Activated naive CD8-positive, alpha-beta T cell treated with anti-CD3 and anti-CD28 coated beads, Interleukin-2, amount 50 U/mL, for 24 hours (primary cell): ENCODE measurements at regions not wholly inside any gene's neighbourhood (a gene's known extent, or its start where the extent isn't known, plus 50 kb on each side); places are given as distances from the start of the nearest gene placed in this dataset.

Experiments used
- ATAC-seq: fragments of 150-1000 bp; cut with Tn5 transposase; one replicate; pipeline ENCODE4 v1.10.0; 2021
- DNase-seq: peaks from one replicate; pipeline ENCODE4 v3.0.0; 2021
- H3K27ac Mint-ChIP-seq: one replicate; pipeline ENCODE4 v1.8.0; 2021; ENCODE audit warnings: mild to moderate bottlenecking, mixed read lengths
- H3K27me3 Mint-ChIP-seq: one replicate; pipeline ENCODE4 v1.8.0; 2021; ENCODE audit warnings: mixed read lengths
- H3K36me3 Mint-ChIP-seq: one replicate; pipeline ENCODE4 v1.8.0; 2021; ENCODE audit warnings: low read depth, mixed read lengths
- H3K4me1 Mint-ChIP-seq: one replicate; pipeline ENCODE4 v1.8.0; 2021; ENCODE audit warnings: mixed read lengths
- H3K4me3 Mint-ChIP-seq: one replicate; pipeline ENCODE4 v1.8.0; 2021; ENCODE audit warnings: mild to moderate bottlenecking, moderate library complexity, mixed read lengths
- H3K9me3 Mint-ChIP-seq: one replicate; pipeline ENCODE4 v1.8.0; 2021; ENCODE audit warnings: mixed read lengths

DNA sequence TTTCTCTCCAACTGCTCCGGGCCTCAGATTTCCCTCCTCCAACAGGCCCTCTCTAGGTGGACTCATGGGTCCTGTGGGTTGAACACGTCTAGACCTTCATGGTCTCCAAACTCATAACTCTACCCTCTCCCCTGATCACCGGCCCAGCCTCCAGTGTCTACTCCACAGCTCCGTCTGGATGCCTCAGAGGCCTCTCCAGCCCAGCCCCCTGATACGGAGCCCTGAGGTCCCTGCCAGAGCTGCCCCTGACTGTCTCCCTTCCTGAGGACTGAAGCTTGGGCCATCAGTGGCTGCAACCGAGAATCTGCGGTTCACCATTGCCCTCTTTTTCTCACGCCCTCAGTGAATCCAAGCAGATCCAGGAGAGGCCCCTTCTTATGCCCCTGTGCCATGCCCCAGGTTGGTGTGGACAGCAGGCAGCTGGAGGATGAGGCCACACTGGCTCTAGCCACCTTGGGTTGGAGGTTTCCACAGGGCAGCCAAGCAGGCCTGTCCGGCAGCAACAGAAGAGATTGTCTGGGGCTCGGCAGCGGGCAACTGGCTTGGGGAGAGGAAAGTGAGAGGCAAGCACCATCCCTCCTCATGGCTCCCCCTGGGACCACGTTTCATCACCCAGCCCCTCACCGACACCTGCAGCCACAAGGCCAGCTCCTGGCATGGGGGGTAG is 104.6 kb upstream of the FGF3 start:
- Mint-ChIP-seq H3K27me3 (peaks cover 43% of the 10 kb centered on the region), H3K4me1 (peaks cover 6% of the 10 kb centered on the region), H3K27ac (no peak overlapping the region), H3K4me3 (no peak overlapping the region), H3K9me3 (no peaks in the 10 kb centered on the region), H3K36me3 (no peaks in the 10 kb centered on the region)
- ATAC-seq (no peak), DNase-seq (no peak)

DNA sequence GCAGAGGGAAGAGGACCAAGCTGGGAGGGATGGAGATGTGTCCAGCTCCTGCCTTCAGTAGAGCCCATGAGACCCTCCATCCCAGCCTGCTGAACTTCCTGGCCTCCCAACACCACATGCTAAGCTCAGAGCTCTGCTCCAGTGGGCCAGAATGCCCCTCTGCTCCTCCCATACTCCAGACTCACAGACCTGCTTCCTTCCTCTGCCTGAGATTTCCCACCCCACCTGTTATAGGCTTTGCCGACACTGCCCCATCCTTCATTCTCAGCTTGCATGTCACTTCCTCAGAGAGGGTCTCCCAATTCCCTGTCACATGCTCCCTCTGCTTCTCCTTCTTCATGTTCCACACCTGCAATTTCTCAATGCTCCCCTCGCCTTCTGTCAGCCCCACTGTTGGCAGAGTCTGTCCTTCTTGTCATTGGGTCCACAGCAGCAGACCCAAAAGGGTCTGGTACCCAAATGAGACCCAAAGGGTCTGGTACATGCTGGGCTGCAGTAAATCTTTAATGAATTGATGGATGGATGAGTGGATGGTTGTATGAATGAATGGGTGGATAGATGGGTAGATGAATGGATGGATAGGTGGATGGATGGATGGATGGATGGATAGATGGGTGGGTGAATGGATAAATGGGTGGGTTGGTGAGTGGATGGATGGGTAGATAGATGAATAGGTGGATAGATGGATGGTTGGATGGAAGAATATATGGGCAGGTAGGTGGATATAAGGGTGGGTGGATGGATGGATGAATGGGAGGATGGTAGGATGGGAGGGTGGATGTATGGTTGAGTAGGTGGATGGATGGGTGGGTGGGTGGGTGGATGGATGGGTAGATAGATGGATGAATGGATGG is 105.3 kb upstream of the FGF3 start:
- Mint-ChIP-seq H3K9me3 (no peaks in the 10 kb centered on the region), H3K4me1 (peaks cover 6% of the 10 kb centered on the region), H3K27me3 (peaks cover 39% of the 10 kb centered on the region), H3K27ac (no peak overlapping the region), H3K36me3 (no peaks in the 10 kb centered on the region), H3K4me3 (no peak overlapping the region)
- no peak for DNase-seq
- ATAC-seq = no peak

DNA sequence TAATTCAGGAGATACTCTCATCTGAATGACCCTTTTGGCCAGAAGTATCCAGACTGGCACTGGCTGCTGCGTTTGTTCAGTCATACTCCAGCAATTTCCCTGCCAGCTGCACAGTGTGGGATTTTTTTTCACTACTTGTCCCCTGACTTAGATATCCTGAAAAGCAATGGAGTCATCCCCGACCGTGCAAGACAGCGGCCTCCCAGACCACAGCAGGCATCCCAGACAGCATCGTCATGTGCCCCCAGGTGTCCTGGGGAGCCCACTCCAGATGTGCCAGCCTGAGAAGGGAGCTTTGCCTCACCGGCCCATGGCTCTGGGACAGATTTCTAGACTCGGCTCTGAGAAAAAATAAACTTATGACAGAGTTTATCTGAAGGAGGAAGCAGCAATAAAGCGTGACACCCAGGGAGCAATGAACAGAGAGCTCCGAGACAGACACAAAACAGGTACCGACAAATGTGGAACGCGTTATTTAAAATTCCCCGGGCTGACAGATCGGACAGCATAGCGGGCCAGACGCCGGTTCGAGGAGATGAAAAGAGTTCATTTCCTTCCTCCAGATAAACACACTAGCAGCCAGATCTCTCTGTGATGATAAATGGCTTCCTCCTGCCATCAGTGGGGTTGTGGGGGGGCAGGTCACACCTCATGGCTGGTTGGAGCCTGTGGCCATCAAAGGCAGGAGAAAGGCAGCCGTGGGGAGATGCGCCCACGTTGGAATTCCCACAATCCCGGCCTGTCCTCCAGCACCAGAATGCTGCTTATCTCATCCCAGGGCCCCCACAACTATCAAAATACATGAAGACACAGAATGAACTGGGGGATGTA is 106.4 kb upstream of the FGF3 start:
- Mint-ChIP-seq H3K4me1 (peaks cover 6% of the 10 kb centered on the region), H3K36me3 (no peaks in the 10 kb centered on the region), H3K4me3 (no peak overlapping the region), H3K27ac (no peak overlapping the region), H3K27me3 (peaks cover 43% of the 10 kb centered on the region), H3K9me3 (no peaks in the 10 kb centered on the region)
- no peak for ATAC-seq
- DNase-seq = no peak

DNA sequence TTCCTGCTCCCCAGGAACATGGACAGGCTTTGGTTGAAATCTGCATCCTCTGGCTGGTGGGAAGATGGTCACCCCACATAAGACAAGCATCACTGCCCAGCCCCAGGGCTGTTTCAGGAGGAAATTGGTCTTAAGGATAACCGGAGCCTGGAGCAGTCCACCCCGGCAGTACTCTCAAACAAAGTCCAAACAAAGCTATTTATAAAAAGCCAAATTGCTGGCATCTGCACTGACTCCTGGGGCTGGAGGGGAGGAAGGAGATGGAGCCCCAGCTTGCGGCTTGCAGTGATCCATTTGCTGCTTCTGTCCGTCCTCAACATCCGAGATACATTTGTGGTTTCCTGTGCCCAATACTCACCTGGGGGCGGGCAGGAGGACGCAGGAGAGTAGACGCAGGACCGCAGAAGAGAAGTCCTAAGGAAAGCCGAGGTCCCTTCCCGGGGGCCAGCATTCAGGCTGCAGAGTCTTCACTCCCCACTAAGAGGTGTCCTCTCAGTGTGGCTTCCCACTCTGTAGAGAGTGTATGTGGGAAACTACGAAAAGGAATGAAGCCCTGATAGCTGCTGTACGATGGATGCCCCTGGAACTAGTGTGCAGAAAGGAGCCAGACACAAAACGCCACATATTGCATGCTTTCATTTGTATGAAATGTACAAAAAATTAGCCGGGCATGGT is 107.3 kb upstream of the FGF3 start:
- H3K9me3 Mint-ChIP-seq = no peaks in the 10 kb centered on the region
- no peaks in the 10 kb centered on the region for H3K36me3 Mint-ChIP-seq
- H3K27me3 Mint-ChIP-seq = peaks cover 45% of the 10 kb centered on the region
- DNase-seq (no peak), ATAC-seq (no peak)
- peaks cover 6% of the 10 kb centered on the region for H3K4me1 Mint-ChIP-seq
- H3K27ac Mint-ChIP-seq = no peak overlapping the region
- H3K4me3 Mint-ChIP-seq = no peak overlapping the region

DNA sequence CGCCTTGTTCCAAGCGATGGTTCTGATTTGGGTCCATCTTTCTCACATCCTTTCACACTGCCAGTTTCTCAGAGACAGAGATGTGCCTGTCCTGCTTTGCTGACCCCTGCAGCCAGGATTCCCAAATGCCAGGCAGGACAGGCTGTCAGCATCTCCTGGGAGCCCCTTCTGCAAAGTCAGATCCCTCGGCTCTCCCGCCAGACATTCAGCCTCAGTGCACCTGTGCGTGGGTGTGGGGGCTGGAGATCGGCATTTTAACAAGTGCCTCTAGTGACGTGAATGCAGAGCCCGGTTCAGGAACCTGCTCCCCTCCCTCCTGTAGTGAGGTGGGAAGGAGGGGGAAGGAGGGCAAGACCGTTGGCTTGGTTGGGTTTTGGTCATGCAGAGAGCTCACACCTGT is 108.9 kb upstream of the FGF3 start:
- Mint-ChIP-seq H3K4me3 (no peak overlapping the region), H3K27ac (no peak overlapping the region)

DNA sequence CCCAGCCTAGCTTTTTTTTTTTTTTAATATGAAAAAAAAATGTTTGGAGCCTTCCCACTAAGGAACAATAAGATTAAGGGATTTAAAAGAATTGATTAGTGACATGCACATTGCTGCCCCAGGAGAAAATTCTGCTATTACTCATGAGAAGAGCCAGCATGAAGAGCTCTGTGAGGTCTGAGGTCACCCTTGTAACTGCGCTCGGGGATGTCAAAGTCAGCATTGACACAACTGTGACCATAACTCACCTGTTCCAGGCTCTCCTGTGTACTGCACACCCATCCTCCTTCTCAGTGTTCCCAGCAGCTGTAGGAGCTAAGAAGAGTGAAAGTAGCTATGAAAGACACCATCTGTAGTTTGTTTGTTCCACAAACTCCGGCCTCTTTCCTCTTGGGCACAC is 109.8 kb upstream of the FGF3 start:
- DNase-seq = no peak
- Mint-ChIP-seq H3K9me3 (no peaks in the 10 kb centered on the region), H3K27me3 (peaks cover 36% of the 10 kb centered on the region), H3K4me3 (no peak overlapping the region), H3K36me3 (no peaks in the 10 kb centered on the region), H3K27ac (no peak overlapping the region), H3K4me1 (peaks cover 6% of the 10 kb centered on the region)
- ATAC-seq = no peak

More for the DNA sequence above, 108.9 kb upstream of the FGF3 start:
- Mint-ChIP-seq H3K4me1 (peaks cover 6% of the 10 kb centered on the region), H3K27me3 (peaks cover 36% of the 10 kb centered on the region), H3K9me3 (no peaks in the 10 kb centered on the region), H3K36me3 (no peaks in the 10 kb centered on the region)
- DNase-seq = no peak
- no peak for ATAC-seq

DNA sequence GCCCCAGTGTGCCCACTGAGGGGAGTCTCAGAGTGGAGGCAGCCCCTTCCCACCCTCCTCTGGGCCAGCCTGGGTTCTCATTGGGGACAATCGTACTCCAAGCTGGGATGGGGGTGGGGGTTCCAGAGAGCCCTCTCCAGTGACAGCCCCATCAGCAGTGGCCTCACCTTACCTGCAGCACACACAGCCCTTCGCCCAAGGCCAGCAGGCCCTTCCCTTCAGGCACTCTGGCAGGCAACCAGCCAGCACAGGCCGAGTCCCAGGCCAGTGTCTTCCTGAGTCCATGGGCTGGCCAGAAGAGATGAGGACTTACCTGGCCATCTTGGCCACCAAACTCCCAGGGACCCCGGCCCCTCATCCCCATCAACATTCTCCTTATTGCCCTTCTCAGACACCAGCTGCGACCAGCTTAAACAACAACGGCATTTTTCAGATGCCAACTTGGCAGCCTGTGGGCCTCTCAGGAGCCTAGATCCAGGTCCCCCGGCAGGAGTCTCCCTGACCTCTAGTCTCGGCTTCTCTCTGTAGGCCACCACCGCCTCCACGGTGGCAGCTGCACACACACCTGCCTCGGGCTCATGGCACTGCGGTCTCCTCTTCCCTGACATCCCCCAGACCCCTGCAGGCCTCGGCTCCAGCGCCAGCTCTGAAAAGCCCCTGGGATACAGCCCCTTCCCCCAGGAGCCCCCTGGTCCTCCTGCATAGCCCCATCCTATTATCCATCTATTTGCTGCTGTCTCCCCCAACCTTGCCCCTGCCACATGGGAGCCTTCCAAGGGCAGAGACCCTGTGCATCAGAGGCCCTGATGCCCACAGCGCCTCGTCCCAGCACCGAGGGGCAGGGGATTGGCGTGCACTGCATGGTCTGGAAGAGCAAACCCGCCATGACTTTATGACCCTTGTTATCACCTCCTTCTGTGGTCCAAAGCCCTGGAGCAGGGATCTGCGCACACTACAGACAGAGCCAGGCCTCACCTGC is 111.2 kb upstream of the FGF3 start:
- Mint-ChIP-seq H3K27ac (no peak overlapping the region), H3K4me3 (no peak overlapping the region), H3K36me3 (no peaks in the 10 kb centered on the region), H3K9me3 (no peaks in the 10 kb centered on the region), H3K4me1 (peaks cover 6% of the 10 kb centered on the region), H3K27me3 (peaks cover 27% of the 10 kb centered on the region)
- ATAC-seq = peak; percentile 26
- DNase-seq = no peak

DNA sequence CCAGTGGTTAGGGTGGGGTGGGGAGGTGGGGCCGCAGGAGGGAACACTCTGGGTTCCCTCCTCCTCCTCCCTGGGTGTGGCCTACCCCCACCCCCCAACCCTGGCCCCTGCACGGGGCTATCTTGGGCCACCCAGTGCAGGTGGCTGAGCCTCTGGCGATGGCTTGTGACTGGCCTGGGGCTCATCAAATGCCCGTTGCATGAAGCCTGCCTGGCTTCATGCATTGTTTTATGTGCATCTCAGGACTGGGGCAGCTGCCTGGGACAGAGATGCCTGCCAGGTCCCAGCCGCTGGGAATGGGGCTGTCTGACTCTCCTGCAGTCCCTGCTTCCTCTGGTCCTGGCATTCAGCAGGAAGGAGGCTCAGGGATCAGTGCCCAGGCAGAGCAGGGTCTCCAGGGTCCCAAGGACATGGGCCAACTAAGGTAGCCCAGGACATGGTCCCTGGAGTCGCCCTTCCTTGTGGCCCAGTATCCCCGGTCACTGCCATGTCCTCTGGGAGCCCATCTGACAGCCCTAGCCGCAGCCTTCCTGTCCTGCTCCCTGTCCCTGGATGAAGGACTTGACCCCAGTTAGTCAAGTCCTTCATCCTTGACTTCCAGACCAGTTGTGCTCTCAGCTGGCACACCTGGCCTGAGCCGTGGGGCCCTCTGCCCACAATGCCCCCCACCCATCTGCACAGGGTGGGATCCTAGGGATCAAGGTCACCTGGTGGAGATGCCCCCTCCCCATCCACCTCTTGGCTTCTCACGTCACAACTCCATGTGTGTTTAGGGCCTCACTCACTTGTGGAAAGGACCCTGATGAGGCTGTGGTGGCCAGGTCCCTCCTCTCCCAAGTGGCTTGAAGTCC is 112.1 kb upstream of the FGF3 start:
- Mint-ChIP-seq H3K27ac (no peak overlapping the region), H3K9me3 (peaks cover under 1% of the 10 kb centered on the region), H3K4me1 (no peaks in the 10 kb centered on the region), H3K27me3 (peaks cover 19% of the 10 kb centered on the region), H3K36me3 (no peaks in the 10 kb centered on the region), H3K4me3 (no peak overlapping the region)
- DNase-seq (no peak), ATAC-seq (no peak)

DNA sequence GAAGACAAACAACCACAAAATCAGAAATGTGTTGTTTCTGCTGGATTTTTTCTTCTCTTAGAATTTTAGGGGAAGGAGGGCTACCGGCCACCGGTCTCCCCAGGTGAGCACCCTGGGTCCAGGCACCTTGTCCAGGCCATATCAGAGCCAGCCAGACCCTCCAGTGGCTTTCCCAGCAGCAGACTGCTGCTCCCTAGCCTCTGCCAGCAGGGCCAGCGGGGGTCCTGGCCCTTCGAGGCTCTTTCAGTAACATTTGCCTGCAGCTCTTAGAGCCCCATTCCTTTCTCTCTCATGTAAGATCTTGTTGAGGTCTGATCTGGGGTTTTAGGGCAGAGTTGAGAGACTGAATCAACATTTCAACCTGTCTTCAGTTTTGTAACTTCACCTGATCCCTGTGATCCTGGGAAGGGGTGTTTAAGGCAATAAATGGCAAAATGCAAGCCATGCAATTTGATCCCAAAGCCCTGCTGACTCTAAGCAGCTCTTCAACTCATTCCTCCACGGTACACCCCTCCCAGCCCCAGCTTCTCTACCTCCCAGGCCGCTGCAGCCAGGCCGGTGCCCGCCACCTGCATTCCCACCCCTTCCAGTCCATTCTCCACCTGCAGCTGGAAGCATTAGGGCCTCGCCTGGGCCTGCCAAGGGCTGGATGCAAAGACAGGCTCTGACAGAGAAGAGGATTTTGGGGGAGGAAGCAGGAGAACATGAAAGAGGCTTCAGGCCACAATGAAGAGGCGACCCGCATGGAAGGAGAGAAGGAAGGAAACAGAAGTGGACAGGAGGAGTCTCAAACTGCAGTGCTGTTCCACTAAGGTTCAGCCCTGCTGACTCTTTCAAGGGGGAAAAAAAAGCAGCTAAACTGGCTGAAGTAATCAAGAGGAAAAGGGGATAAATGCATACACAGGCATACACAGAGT is 113.0 kb upstream of the FGF3 start:
- no peak for DNase-seq
- peaks cover 4% of the 10 kb centered on the region for H3K9me3 Mint-ChIP-seq

DNA sequence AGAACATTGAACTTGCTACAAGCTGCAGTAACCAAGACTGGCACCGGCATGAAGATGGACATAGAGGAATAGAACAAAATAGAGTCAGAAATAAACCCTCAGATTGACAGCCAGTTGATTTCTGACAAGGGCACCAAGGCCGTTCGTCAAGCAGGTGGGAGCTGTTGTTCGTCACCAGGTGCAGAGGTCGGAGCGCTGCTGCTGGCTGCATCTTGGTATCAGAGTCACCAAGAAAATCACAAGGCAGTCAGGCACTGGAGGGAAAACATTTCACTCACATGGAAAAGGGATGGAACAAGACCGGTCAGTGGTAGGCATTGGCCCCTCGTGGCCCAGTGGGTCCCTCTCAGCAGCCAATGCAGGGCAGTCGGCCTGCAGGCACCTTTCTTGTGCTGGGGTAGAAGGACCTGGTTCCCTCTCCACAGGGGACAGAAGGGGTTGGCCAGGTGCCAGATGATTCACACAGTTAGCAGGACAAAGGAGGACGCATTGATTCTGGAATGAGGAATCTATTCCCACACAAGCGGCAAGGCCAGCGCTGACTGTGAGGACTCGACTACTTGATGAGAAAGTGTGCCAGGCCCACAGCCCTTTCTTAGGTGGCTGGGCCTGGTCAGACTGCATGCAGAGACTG is 115.8 kb upstream of the FGF3 start:
- no peak for ATAC-seq
- peaks cover 9% of the 10 kb centered on the region for H3K27me3 Mint-ChIP-seq

More for the DNA sequence above, 113.0 kb upstream of the FGF3 start:
- no peak for ATAC-seq
- Mint-ChIP-seq H3K27ac (no peak overlapping the region), H3K4me3 (no peak overlapping the region), H3K4me1 (no peaks in the 10 kb centered on the region), H3K27me3 (peaks cover 13% of the 10 kb centered on the region), H3K36me3 (no peaks in the 10 kb centered on the region)

DNA sequence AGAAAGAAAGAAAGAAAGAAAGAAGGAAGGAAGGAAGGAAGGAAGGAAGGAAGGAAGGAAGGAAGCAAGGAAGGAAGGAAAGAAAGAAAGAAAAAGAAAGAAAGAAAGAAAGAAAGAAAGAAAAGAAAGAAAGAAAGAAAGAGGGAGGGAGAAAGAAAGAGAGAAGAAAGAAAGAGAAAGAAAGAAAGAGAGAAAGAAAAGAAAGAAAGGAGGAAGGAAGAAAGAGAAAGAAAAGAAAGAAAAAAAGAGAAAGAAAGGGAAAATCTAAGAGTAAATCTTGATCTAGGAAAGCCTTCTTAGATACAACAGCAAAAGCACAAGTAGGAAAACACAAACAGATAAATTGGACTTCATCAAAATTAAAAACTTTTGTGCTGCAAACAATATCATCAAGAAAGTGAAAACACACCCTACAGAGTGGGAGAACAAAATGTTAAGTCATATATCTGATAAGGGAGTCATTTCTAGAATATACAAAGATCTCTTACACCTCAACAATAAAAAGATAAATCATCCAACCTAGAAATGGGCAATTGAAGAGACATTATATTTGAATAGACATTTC is 116.8 kb upstream of the FGF3 start:
- no peak for DNase-seq
- Mint-ChIP-seq H3K4me3 (no peak overlapping the region), H3K27me3 (peaks cover 5% of the 10 kb centered on the region), H3K27ac (no peak overlapping the region), H3K36me3 (no peaks in the 10 kb centered on the region), H3K4me1 (no peaks in the 10 kb centered on the region), H3K9me3 (peaks cover 4% of the 10 kb centered on the region)
- no peak for ATAC-seq

More for the DNA sequence above, 115.8 kb upstream of the FGF3 start:
- no peak for DNase-seq
- H3K9me3 Mint-ChIP-seq = peaks cover 4% of the 10 kb centered on the region
- H3K27ac Mint-ChIP-seq = no peak overlapping the region
- H3K4me1 Mint-ChIP-seq = no peaks in the 10 kb centered on the region
- no peak overlapping the region for H3K4me3 Mint-ChIP-seq
- no peaks in the 10 kb centered on the region for H3K36me3 Mint-ChIP-seq
